Osteoblast (primary cell): ENCODE measurements at regions not wholly inside any gene's neighbourhood (a gene's known extent, or its start where the extent isn't known, plus 50 kb on each side); places are given as distances from the start of the nearest gene placed in this dataset.

Experiments
- DNase-seq: peaks from one replicate; pipeline ENCODE4 v3.0.0; 2011; ENCODE audit warnings: low spot score, mixed read lengths; ENCODE audit not compliant: insufficient read length; ENCODE audit errors: missing footprints
- H2AFZ ChIP-seq: 2 replicates; pipeline ENCODE4 v1.6.0; 2011; ENCODE audit warnings: mild to moderate bottlenecking, low read length
- H3K27ac ChIP-seq: 2 replicates; pipeline ENCODE4 v1.5.1; 2011; ENCODE audit warnings: mild to moderate bottlenecking, low read depth, low read length, moderate library complexity
- H3K27me3 ChIP-seq: 2 replicates; pipeline ENCODE4 v1.6.0; 2012; ENCODE audit warnings: mild to moderate bottlenecking, control low read depth, inconsistent platforms, low read length, moderate library complexity; ENCODE audit not compliant: insufficient read depth
- H3K36me3 ChIP-seq: 2 replicates; pipeline ENCODE4 v1.5.1; 2011; ENCODE audit warnings: mild to moderate bottlenecking, low read length, control low read depth, moderate library complexity; ENCODE audit not compliant: insufficient read depth
- H3K4me1 ChIP-seq: 2 replicates; pipeline ENCODE4 v1.5.1; 2011; ENCODE audit warnings: mild to moderate bottlenecking, low read length, control low read depth, moderate library complexity; ENCODE audit not compliant: insufficient read depth
- H3K4me2 ChIP-seq: 2 replicates; pipeline ENCODE4 v1.6.0; 2011; ENCODE audit warnings: mild to moderate bottlenecking, low read length; ENCODE audit not compliant: insufficient read depth
- H3K4me3 ChIP-seq: fragments of 200-600 bp; sonication (generic); 3 replicates; pipeline ENCODE4 v1.5.1; 2012; ENCODE audit warnings: mild to moderate bottlenecking, low read length, inconsistent platforms; ENCODE audit not compliant: insufficient read depth
- H3K79me2 ChIP-seq: 2 replicates; pipeline ENCODE4 v1.6.0; 2012; ENCODE audit warnings: mild to moderate bottlenecking, low read length, control low read depth, inconsistent platforms; ENCODE audit not compliant: insufficient read depth
- H3K9me3 ChIP-seq: 2 replicates; pipeline ENCODE4 v1.5.1; 2011; ENCODE audit warnings: low read depth, low read length, control low read depth
- H4K20me1 ChIP-seq: 2 replicates; pipeline ENCODE4 v1.6.0; 2012; ENCODE audit warnings: mild to moderate bottlenecking, low read length, control low read depth; ENCODE audit not compliant: insufficient read depth
- CTCF ChIP-seq: IDR thresholded peaks from 2 replicates; pipeline ENCODE4 v1.5.1; 2011; ENCODE audit warnings: mild to moderate bottlenecking, low read depth, low read length, moderate library complexity; ENCODE audit errors: extremely low read depth

- DNase-seq = no peak
- Histone ChIP-seq H3K27me3 (peaks cover 7% of the 10 kb centered on the region), H3K79me2 (no peaks in the 10 kb centered on the region), H3K36me3 (no peaks in the 10 kb centered on the region), H2AFZ (no peak overlapping the region), H3K27ac (no peak overlapping the region), H3K4me1 (peaks cover 3% of the 10 kb centered on the region), H3K4me2 (no peak overlapping the region), H3K4me3 (no peak overlapping the region), H3K9me3 (no peaks in the 10 kb centered on the region), H4K20me1 (no peaks in the 10 kb centered on the region)
- no peak for TF ChIP-seq CTCF
Observed at GRCh38 chr4:52374877-52375276, 284.2 kb downstream of the USP46 start.

DNA sequence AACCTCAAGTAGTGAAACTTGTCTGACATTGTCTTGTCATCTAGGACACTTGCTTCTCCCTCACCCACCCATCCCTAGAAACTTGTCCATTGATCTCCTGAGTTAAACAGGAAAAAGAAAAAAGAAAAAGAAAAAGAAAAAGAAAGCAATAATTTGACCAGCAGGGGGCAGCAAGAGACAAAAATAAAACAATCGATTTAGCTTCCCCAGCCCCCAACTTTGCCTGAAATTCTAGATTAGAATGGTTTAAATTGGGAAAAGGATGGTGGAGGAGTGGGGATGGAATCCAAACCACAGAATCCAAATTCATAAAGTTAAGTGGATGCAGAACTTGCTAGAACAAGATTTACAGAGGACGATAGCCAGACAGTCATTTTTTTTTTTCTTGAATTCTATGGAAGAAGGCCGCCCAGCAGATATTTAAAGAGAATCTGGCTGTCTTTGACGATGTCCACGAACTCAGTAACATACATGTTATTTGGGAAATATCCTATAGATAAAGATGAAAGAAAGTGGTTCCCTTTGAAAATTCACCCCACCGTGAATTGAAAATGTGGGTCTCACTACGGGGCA is 282.9 kb downstream of the USP46 start:
- Histone ChIP-seq H3K4me2 (no peak overlapping the region), H3K27ac (no peak overlapping the region), H2AFZ (no peak overlapping the region), H3K79me2 (no peaks in the 10 kb centered on the region), H3K4me3 (no peak overlapping the region), H3K9me3 (no peaks in the 10 kb centered on the region), H3K4me1 (peaks cover 3% of the 10 kb centered on the region), H3K27me3 (peaks cover 7% of the 10 kb centered on the region), H3K36me3 (no peaks in the 10 kb centered on the region), H4K20me1 (no peaks in the 10 kb centered on the region)
- DNase-seq = peak; percentile 81
- peak; percentile 68 for TF ChIP-seq CTCF

GRCh38 chr4:52377563-52377962 is 281.5 kb downstream of the USP46 start:
- no peak for TF ChIP-seq CTCF
- no peaks in the 10 kb centered on the region for H3K79me2 ChIP-seq
- H3K9me3 ChIP-seq = no peaks in the 10 kb centered on the region
- no peak overlapping the region for H3K4me3 ChIP-seq
- no peaks in the 10 kb centered on the region for H4K20me1 ChIP-seq
- no peak overlapping the region for H3K4me2 ChIP-seq
- H2AFZ ChIP-seq = no peak overlapping the region
- no peak for DNase-seq
- H3K27ac ChIP-seq = no peak overlapping the region
- peaks cover 3% of the 10 kb centered on the region for H3K4me1 ChIP-seq
- H3K36me3 ChIP-seq = no peaks in the 10 kb centered on the region
- peaks cover 3% of the 10 kb centered on the region for H3K27me3 ChIP-seq

DNA sequence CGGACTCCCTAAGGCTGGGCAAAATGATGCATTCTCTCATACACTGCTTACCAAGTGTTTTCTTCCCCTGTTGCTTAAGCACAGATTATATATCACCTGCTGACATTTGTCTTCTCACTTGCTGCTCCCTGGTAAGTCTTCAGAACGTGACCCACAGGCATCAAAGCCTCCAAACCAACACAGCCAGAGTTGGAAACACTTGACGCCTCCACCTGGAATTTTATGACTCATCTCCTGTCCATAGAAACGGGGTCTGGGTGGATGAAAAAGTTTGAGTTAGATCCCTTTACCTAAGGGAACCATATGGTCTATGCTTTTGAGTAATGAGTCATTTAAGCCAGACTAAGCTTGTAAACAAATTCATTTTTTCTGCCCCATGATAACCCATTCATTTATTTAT is 251.6 kb downstream of the USP46 start:
- no peaks in the 10 kb centered on the region for H3K36me3 ChIP-seq
- no peaks in the 10 kb centered on the region for H3K4me1 ChIP-seq
- H3K4me3 ChIP-seq = no peak overlapping the region
- H4K20me1 ChIP-seq = no peaks in the 10 kb centered on the region
- H3K27ac ChIP-seq = no peak overlapping the region
- H3K79me2 ChIP-seq = no peaks in the 10 kb centered on the region
- no peak for DNase-seq
- no peak for TF ChIP-seq CTCF
- no peaks in the 10 kb centered on the region for H3K9me3 ChIP-seq
- H3K27me3 ChIP-seq = no peaks in the 10 kb centered on the region
- no peak overlapping the region for H2AFZ ChIP-seq
- no peak overlapping the region for H3K4me2 ChIP-seq
